ENCODE measurements at regions not wholly inside any gene's neighbourhood (a gene's known extent, or its start where the extent isn't known, plus 50 kb on each side); places are given as distances from the start of the nearest gene placed in this dataset.

DNA sequence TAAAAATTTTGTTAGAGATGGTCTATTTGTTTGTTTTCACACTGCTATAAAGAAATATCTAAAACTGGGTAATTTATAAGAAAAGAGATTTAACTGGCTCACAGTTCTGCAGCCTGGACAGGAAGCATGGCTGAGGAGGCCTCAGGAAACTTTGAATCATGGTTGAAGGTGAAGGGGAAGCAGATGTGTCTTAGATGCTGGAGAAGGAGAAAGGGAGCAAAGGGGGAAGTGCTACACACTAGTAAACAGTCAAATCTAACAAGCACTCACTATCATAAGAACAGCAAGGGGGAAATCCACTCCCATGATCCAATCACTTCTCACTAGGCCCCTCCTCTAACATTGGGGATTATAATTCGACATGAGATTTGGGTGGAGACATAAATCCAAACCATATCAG is 76.8 kb upstream of the COL24A1 start:
- no peak for TF ChIP-seq EZH2 (IDR thresholded peaks at IDR 0.05)
- no peak for TF ChIP-seq POLR2AphosphoS5 (IDR thresholded peaks at IDR 0.05; ENCODE audit: borderline replicate concordance, low read depth, low read length)
